ENCODE measurements at regions not wholly inside any gene's neighbourhood (a gene's known extent, or its start where the extent isn't known, plus 50 kb on each side); places are given as distances from the start of the nearest gene placed in this dataset.
"Not testable (repeated sequence)": the region's sequence is repeated elsewhere in the genome, so short reads cannot be mapped to it uniquely, and the experiment has no call there.

- no peak for DNase-seq
These were observed 1822.2 kb downstream of the MAT2B start for GRCh38 chr5:165327631-165328030.

- no peak for DNase-seq
These were observed 1823.4 kb downstream of the MAT2B start for GRCh38 chr5:165328846-165329245.

GRCh38 chr5:165333623-165334022 lies 1828.2 kb downstream of the MAT2B start:
- no peak for DNase-seq

- DNase-seq: no peak
These were observed 1828.8 kb downstream of the MAT2B start for GRCh38 chr5:165334201-165334600.

- no peak for DNase-seq
These were observed 1844.3 kb downstream of the MAT2B start for GRCh38 chr5:165349735-165350134.

- no peak for DNase-seq
These were observed 1845.9 kb downstream of the MAT2B start for GRCh38 chr5:165351342-165351741.

GRCh38 chr5:165360366-165360765 lies 1854.9 kb downstream of the MAT2B start:
- DNase-seq: no peak

- no peak for DNase-seq
These were observed 1855.5 kb downstream of the MAT2B start for GRCh38 chr5:165360784-165361542.

GRCh38 chr5:165370233-165370632 lies 1864.8 kb downstream of the MAT2B start:
- no peak for DNase-seq

GRCh38 chr5:165370794-165371193 lies 1865.4 kb downstream of the MAT2B start:
- no peak for DNase-seq

GRCh38 chr5:165375201-165375600 lies 1869.8 kb downstream of the MAT2B start:
- DNase-seq: no peak

- no peak for DNase-seq
These were observed 1888.4 kb downstream of the MAT2B start for GRCh38 chr5:165393839-165394238.

GRCh38 chr5:165397516-165397915 lies 1892.1 kb downstream of the MAT2B start:
- DNase-seq: no peak

- no peak for DNase-seq
These were observed 1894.7 kb downstream of the MAT2B start for GRCh38 chr5:165400086-165400485.

GRCh38 chr5:165404917-165405316 lies 1899.5 kb downstream of the MAT2B start:
- no peak for DNase-seq

- no peak for DNase-seq
These were observed 1899.9 kb downstream of the MAT2B start for GRCh38 chr5:165405340-165405739.

GRCh38 chr5:165407352-165407751 lies 1901.9 kb downstream of the MAT2B start:
- DNase-seq: no peak

- DNase-seq: no peak
These were observed 1905.1 kb downstream of the MAT2B start for GRCh38 chr5:165410476-165410875.

- not testable (repeated sequence) for DNase-seq
These were observed 1906.1 kb downstream of the MAT2B start for GRCh38 chr5:165411532-165411931.

- no peak for DNase-seq
These were observed 1915.1 kb downstream of the MAT2B start for GRCh38 chr5:165420493-165420892.

GRCh38 chr5:165423697-165424299 lies 1918.4 kb downstream of the MAT2B start:
- no peak for DNase-seq

- DNase-seq: no peak
These were observed 1920.2 kb downstream of the MAT2B start for GRCh38 chr5:165425594-165425993.

- DNase-seq: no peak
These were observed 1943.3 kb downstream of the MAT2B start for GRCh38 chr5:165448753-165449152.

GRCh38 chr5:165457859-165458481 lies 1952.6 kb downstream of the MAT2B start:
- DNase-seq: no peak
